NOMO-1 treated with DMSO at 0.1 percent for 48 hours (cell line): ENCODE measurements at regions not wholly inside any gene's neighbourhood (a gene's known extent, or its start where the extent isn't known, plus 50 kb on each side); places are given as distances from the start of the nearest gene placed in this dataset.
"Not testable (repeated sequence)": the region's sequence is repeated elsewhere in the genome, so short reads cannot be mapped to it uniquely, and the experiment has no call there.

Source experiments
- DNase-seq: peaks from one replicate; lab custom pipeline; 2025; ENCODE audit not compliant: unreplicated experiment; lab: John Stamatoyannopoulos, UW

GRCh38 chr5:174807471-174807870 lies 83.1 kb downstream of the MSX2 start:
- no peak for DNase-seq

GRCh38 chr5:174806729-174807128 lies 82.3 kb downstream of the MSX2 start:
- no peak for DNase-seq

- no peak for DNase-seq
Measured at GRCh38 chr5:174801798-174802197, 77.4 kb downstream of the MSX2 start.

- no peak for DNase-seq
Measured at GRCh38 chr5:174800435-174800834, 76.1 kb downstream of the MSX2 start.

- no peak for DNase-seq
Measured at GRCh38 chr5:174799121-174799520, 74.7 kb downstream of the MSX2 start.

GRCh38 chr5:174798551-174798951 lies 74.2 kb downstream of the MSX2 start:
- DNase-seq = no peak

GRCh38 chr5:174796711-174797192 lies 72.4 kb downstream of the MSX2 start:
- no peak for DNase-seq

- DNase-seq = no peak
Measured at GRCh38 chr5:174794931-174795672, 70.7 kb downstream of the MSX2 start.

GRCh38 chr5:174793684-174794328 lies 69.4 kb downstream of the MSX2 start:
- peak; percentile 17 for DNase-seq

GRCh38 chr5:174793076-174793475 lies 68.7 kb downstream of the MSX2 start:
- no peak for DNase-seq

GRCh38 chr5:174792265-174792664 lies 67.9 kb downstream of the MSX2 start:
- not testable (repeated sequence) for DNase-seq

GRCh38 chr5:174790906-174791305 lies 66.5 kb downstream of the MSX2 start:
- peak; percentile 77 for DNase-seq

- DNase-seq = peak; percentile 43
Measured at GRCh38 chr5:174789596-174789995, 65.2 kb downstream of the MSX2 start.

GRCh38 chr5:174785120-174785680 lies 60.8 kb downstream of the MSX2 start:
- DNase-seq = no peak
